GM18873 (cell line): ENCODE measurements at regions not wholly inside any gene's neighbourhood (a gene's known extent, or its start where the extent isn't known, plus 50 kb on each side); places are given as distances from the start of the nearest gene placed in this dataset.

ENCODE experiments used
- ATAC-seq: cut with Tn5 transposase; IDR thresholded peaks from one replicate; pipeline ENCODE4 v1.9.1; 2021; ENCODE audit warnings: mild to moderate bottlenecking, moderate library complexity, moderate number of reproducible peaks; ENCODE audit not compliant: unreplicated experiment, low FRiP score

DNA sequence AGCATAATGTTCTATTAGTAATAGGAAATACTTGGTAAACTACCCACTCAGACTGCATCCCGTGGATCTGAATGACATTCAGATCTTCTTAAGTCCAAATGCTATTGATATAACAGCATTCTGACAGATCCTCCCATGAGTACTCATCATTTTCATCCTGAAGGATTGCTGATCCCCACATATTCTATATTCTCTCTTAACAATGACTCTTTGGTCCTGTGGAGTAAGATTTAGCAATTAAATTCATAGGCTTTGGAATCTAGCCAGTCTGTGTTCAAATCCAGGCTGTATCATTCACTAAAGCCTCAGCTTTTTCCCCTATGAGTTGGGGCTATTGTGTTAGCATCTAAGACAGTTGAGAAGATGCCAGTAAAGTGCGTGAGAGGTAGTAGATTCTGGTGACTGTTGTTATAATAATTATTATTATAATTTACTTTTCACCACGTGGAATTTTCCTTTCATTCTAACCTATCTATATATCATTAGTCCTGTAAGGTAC, 591.3 kb upstream of the SYT4 start:
- ATAC-seq: no peak

DNA sequence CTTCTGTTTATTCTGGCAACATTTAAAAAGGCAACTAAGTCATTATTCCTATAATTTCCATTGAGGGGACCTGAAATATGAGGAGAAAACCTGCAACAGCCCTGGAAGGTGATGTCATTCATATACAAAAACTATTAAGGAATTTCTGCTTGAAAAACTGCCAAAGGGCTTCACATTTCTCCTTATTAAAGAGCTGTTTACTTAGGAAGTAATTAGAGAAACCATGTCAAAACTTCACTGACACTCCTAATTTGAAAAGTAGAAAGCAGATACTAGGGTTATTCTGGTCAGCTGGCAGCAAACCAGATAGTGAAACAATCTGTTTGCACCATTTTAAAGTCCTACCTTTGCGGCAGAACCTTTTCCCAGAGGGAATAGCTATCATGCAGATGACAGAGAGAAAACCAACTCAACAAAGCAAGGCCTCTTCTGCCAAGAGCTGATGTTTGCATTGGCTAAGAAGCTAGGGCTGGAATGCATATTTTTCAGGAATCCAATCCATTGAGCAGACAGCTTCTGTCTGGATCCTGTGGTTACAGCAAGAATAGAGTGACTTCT, 592.2 kb upstream of the SYT4 start:
- no peak for ATAC-seq

- ATAC-seq: no peak
Observed at GRCh38 chr18:43870626-43871025, 593.3 kb upstream of the SYT4 start.

DNA sequence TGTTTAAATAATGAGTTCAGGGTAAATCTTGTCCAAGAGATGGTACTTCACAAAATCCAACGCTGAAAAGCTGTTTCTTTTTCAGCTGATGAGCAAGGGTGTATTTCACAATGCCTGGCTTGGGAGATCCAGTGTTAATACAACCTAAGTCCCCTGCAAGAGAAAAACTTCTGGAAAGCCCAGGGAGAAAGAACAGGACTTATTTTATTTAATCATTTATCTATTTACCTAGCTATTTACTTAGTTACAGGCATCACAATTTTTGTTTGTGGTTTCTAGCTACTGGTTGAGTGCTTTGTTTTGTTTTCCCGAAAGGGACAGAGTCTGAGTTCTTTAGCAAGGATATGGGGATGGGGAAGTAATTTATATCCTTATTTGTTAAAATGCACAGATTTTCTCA, 598.2 kb upstream of the SYT4 start:
- ATAC-seq: no peak

DNA sequence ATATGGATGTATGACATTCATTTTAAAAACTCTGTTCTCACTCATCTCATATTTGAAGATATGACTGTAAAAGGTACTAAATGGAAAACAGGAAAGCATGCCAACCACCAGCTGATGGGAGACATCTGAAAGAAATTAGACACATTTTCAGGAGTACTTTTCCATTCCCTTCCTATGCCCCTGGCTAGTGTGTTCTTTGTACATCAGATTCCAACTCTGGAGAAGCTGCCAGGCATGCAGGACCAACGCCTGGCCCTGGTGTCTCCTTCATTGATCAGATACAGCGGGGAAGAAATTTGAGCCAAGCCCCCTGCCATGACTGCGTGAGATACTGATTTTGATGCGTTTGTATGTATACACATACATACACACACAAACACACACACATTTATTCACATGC, 599.0 kb upstream of the SYT4 start:
- no peak for ATAC-seq

- ATAC-seq: no peak
Observed at GRCh38 chr18:43876748-43877147, 599.5 kb upstream of the SYT4 start.

DNA sequence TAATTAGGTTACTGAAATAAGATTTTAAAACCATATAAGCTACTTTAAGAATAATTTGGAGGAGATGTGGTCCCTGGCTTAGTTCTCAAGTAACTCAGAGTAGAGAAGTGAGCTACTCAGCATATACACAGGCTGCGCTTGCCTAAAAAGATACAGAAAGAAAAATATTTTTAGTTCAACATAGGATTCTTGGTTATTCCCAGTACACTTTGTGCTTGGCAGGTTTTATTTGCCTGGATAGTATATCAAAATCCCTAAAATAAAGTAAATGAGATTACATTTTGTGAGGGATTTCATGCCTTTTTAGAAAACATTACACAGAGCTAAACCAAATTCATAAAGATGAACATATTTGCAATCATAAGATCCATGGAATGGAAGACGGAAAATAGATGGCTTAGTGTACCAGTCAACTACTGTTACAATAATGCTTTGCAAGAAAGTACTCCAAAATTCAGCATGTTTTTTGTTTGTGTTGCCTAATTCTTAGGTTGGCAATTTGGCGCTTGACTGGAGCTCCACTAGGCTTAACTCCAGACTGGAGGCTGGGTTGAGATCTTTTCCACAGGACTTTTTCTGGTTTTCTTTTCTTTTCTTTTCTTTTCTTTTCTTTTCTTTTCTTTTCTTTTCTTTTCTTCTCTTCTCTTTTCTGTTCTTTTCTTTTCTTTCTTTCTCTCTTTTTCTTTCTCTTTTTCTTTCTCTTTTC, 600.5 kb upstream of the SYT4 start:
- ATAC-seq: no peak

GRCh38 chr18:43879415-43879814, 602.1 kb upstream of the SYT4 start:
- ATAC-seq: no peak

DNA sequence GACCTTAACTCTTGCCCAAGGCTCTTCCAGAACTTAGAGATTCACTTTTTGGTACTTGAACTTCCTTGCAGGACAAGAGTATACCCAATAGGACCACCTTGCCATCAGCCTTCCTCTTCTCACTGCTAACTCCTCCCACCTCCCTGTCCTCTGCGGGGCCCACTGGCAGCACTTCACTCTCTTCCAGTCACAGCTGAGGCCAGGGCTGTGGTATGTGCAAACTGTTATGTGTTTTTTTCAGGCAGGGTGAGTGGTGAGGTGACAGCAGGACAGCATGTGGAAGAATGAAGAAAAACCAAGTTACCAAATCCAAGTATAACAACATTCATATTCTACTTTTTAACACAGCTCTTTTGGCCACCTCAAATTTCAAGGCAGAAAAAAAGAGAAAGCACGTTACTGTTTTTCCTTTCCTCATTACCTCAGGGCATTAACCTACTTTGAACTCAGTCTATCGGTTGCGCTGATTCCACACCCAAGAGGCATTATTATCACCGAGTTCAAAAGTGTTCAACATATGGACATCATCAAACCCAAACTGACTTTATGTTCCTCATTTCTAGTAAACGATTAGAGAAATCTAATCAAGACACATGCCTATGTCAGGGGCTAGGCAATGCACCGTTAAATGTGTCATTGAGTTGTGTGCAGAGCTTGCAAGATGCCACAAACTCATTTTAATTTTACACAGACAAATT, 605.2 kb upstream of the SYT4 start:
- no peak for ATAC-seq

- ATAC-seq: no peak
Observed at GRCh38 chr18:43883886-43884285, 606.6 kb upstream of the SYT4 start.

GRCh38 chr18:43886341-43886740, 609.1 kb upstream of the SYT4 start:
- no peak for ATAC-seq

DNA sequence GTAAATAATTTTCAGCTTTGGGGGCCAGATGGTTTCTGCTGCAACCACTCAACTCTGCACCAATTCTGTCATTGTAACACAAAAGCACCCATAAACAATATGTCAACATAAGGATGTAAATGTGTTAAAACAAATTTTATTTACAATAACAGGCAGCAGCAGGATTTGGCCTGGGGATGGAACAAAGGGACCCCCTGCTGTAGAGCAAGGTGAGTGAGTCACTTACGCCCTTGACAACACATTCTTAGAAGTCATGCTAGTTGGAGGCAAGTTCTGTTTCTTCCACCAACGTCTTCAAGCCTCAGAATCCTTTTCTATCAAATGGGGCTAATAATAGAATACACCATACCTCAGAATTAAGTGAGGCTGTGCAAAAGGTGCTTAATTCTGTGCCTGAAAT, 610.2 kb upstream of the SYT4 start:
- no peak for ATAC-seq

DNA sequence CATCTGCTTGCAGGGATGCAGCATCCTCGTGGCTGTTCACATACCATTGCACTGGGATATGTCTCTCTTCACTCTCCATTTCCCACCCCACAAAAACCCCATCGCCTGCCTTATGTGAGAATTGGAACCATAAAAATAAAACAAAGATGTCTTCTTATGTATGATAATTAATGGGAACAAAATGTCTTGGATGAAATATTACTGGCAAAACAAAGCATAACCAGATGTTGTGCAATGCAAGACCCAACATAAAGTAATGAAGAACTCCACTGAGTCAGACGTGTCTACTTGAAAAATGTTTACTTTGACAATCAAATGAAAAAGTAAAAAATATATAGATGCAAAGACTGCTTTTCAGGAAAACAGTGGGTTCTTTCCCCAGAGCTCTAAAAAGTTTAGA, 611.3 kb upstream of the SYT4 start:
- ATAC-seq: no peak

DNA sequence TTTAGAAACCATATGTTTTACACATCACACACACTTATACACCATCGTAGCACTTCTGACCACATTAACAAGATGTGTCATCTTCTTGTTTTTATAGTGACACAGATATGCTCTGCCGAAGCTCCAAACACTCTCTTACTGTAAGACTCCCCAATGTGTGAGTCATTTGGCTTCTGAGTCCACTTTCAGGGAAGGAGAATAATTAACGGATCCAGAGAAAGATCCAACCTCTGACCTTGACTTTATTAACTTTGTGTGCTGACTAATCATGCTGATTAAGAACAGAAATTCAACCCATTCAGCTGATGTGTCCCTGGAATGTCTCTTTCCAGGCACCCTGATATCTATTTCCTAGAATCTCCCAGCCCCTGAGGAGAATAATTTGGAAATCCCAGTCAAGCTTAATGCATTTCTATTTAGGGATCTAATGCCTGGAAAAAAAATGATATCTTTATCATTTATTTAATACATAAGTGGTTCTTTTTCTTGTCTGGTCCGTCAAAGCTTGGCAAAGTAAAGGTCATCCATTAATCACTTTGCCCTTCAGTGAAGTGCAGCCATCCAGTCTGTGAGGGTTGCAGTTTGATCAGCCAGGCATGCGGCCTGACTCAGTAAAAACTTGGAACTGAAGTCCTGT, 615.8 kb upstream of the SYT4 start:
- ATAC-seq: no peak

- no peak for ATAC-seq
Observed at GRCh38 chr18:43904209-43904837, 627.0 kb upstream of the SYT4 start.

DNA sequence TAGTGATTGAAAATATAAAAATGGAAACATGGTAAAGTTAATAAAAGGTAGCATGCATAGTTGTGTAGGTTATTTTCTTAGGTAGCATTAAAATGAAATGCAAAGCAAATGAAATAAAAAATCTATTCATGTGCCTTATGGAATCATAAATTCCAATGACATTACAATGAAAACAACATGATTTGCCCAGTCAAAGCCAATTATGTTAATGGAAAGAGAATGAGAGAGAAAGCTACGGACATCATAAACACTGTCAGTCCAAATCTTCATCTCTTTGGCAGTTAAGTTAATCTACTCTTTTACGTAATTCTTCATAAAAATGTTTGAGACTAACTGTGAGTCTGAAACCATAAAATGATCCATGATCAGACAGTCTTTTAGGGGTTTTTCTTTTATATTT, 636.7 kb upstream of the SYT4 start:
- no peak for ATAC-seq

DNA sequence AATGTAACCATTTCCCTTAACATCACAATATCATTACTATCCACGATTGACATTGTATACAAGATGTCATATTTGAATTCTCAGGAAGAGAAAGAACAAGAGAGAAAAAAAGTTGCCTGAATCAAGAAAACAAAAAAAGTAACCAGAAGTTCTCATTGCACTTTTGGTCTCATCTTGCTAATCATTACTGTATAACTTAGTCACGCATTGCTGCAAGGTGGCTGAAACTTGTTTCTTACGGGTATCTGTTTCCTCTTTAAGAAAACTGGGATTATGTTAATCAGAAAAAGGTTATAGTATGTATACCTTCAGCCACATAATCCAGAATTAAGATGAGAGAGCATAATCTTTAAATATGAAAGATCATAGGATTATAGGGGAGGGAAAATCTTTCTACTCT, 639.7 kb upstream of the SYT4 start:
- no peak for ATAC-seq

DNA sequence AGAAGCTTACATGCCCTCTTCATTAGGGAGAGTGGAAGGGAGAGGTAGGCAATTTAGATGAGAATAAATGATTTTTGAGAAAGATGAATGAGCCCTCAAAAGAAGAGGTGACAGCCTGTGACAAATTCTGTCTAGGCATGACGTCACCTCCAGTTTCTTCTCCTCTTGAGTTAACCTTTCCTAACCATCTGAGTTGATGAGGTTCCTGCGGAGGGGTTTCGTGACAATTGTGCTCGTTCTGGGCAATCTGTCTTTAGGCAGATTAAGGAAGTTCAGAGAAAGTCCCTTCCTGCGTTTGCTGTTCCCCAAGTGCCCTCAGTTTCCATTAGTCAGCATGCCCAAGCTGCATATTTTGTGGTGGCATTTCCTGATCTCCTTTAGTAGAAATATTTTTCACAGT, 640.2 kb upstream of the SYT4 start:
- no peak for ATAC-seq

DNA sequence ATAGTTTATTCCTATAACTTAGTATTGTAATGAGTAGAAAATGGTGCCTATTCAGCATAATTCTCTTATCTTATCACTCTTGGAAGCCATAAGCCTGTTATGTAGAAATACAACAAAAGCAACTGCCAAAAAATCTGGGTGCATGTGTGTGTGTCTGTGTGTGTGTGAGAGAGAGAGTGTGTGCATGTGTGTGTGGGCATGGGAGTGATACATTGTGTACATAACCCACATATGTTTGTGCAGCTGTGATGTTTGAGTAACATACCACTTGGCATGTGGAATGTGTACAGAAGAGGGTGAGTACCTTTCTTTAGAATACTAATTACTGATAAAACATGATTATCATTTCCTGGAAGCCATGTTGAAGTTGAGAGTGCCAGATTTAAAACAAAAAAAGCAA, 642.3 kb upstream of the SYT4 start:
- no peak for ATAC-seq

GRCh38 chr18:43931439-43931838, 654.1 kb upstream of the SYT4 start:
- no peak for ATAC-seq

GRCh38 chr18:43932140-43932539, 654.9 kb upstream of the SYT4 start:
- no peak for ATAC-seq
